ENCODE measurements at regions not wholly inside any gene's neighbourhood (a gene's known extent, or its start where the extent isn't known, plus 50 kb on each side); places are given as distances from the start of the nearest gene placed in this dataset.

- TF ChIP-seq POU6F1 (CRISPR knock-in tag; IDR thresholded peaks at IDR 0.05; ENCODE audit: borderline replicate concordance, low read depth): no peak
- ATAC-seq: no peak
Measured at GRCh38 chr4:144509088-144510015, 136.6 kb upstream of the HHIP start.

- TF ChIP-seq PPARA (CRISPR knock-in tag; IDR thresholded peaks at IDR 0.05; ENCODE audit: borderline replicate concordance): no peak
- TF ChIP-seq ZFP30 (CRISPR knock-in tag; IDR thresholded peaks at IDR 0.05): no peak
- no peak for TF ChIP-seq ARNTL (CRISPR knock-in tag; IDR thresholded peaks at IDR 0.05; ENCODE audit: borderline replicate concordance, low read depth)
- no peak for TF ChIP-seq ZNF8 (CRISPR knock-in tag; IDR thresholded peaks at IDR 0.05)
- TF ChIP-seq SNAI2 (CRISPR knock-in tag; IDR thresholded peaks at IDR 0.05): no peak
- no peak for TF ChIP-seq TCF4 (CRISPR knock-in tag; IDR thresholded peaks at IDR 0.05; ENCODE audit: borderline replicate concordance)
- TF ChIP-seq CREB5 (CRISPR knock-in tag; IDR thresholded peaks at IDR 0.05; ENCODE audit: low read depth): no peak
- TF ChIP-seq ISL1 (CRISPR knock-in tag; IDR thresholded peaks at IDR 0.05): no peak
- TF ChIP-seq RARB (CRISPR knock-in tag; IDR thresholded peaks at IDR 0.05): no peak
- no peak for TF ChIP-seq ZFP3 (CRISPR knock-in tag; IDR thresholded peaks at IDR 0.05)
- TF ChIP-seq TOX (CRISPR knock-in tag; IDR thresholded peaks at IDR 0.05; ENCODE audit: borderline replicate concordance): no peak
- no peak for TF ChIP-seq ZNF70 (CRISPR knock-in tag; IDR thresholded peaks at IDR 0.05)
- TF ChIP-seq, protein P1, sequence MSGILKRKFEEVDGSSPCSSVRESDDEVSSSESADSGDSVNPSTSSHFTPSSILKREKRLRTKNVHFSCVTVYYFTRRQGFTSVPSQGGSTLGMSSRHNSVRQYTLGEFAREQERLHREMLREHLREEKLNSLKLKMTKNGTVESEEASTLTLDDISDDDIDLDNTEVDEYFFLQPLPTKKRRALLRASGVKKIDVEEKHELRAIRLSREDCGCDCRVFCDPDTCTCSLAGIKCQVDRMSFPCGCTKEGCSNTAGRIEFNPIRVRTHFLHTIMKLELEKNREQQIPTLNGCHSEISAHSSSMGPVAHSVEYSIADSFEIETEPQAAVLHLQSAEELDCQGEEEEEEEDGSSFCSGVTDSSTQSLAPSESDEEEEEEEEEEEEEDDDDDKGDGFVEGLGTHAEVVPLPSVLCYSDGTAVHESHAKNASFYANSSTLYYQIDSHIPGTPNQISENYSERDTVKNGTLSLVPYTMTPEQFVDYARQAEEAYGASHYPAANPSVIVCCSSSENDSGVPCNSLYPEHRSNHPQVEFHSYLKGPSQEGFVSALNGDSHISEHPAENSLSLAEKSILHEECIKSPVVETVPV (CRISPR knock-in tag; IDR thresholded peaks at IDR 0.05): no peak
- TF ChIP-seq, protein P2, sequence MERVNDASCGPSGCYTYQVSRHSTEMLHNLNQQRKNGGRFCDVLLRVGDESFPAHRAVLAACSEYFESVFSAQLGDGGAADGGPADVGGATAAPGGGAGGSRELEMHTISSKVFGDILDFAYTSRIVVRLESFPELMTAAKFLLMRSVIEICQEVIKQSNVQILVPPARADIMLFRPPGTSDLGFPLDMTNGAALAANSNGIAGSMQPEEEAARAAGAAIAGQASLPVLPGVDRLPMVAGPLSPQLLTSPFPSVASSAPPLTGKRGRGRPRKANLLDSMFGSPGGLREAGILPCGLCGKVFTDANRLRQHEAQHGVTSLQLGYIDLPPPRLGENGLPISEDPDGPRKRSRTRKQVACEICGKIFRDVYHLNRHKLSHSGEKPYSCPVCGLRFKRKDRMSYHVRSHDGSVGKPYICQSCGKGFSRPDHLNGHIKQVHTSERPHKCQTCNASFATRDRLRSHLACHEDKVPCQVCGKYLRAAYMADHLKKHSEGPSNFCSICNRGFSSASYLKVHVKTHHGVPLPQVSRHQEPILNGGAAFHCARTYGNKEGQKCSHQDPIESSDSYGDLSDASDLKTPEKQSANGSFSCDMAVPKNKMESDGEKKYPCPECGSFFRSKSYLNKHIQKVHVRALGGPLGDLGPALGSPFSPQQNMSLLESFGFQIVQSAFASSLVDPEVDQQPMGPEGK (CRISPR knock-in tag; IDR thresholded peaks at IDR 0.05; ENCODE audit: borderline replicate concordance): no peak
- TF ChIP-seq ESRRG (CRISPR knock-in tag; IDR thresholded peaks at IDR 0.05): no peak
- TF ChIP-seq ZNF565 (CRISPR knock-in tag; conservative IDR thresholded peaks at IDR 0.05; ENCODE audit: low read depth): no peak
- TF ChIP-seq, protein P3, sequence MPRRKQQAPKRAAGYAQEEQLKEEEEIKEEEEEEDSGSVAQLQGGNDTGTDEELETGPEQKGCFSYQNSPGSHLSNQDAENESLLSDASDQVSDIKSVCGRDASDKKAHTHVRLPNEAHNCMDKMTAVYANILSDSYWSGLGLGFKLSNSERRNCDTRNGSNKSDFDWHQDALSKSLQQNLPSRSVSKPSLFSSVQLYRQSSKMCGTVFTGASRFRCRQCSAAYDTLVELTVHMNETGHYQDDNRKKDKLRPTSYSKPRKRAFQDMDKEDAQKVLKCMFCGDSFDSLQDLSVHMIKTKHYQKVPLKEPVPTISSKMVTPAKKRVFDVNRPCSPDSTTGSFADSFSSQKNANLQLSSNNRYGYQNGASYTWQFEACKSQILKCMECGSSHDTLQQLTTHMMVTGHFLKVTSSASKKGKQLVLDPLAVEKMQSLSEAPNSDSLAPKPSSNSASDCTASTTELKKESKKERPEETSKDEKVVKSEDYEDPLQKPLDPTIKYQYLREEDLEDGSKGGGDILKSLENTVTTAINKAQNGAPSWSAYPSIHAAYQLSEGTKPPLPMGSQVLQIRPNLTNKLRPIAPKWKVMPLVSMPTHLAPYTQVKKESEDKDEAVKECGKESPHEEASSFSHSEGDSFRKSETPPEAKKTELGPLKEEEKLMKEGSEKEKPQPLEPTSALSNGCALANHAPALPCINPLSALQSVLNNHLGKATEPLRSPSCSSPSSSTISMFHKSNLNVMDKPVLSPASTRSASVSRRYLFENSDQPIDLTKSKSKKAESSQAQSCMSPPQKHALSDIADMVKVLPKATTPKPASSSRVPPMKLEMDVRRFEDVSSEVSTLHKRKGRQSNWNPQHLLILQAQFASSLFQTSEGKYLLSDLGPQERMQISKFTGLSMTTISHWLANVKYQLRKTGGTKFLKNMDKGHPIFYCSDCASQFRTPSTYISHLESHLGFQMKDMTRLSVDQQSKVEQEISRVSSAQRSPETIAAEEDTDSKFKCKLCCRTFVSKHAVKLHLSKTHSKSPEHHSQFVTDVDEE (CRISPR knock-in tag; IDR thresholded peaks at IDR 0.05): no peak
- TF ChIP-seq OSR1 (CRISPR knock-in tag; IDR thresholded peaks at IDR 0.05): no peak
- TF ChIP-seq CSDC2 (CRISPR knock-in tag; IDR thresholded peaks at IDR 0.05): no peak
- TF ChIP-seq BACH2 (CRISPR knock-in tag; IDR thresholded peaks at IDR 0.05; ENCODE audit: borderline replicate concordance): no peak
- no peak for ATAC-seq
Measured at GRCh38 chr4:144514736-144515135, 131.2 kb upstream of the HHIP start.
